NCI-H2081 treated with DMSO at 0.1 percent for 48 hours (cell line): ENCODE measurements at regions not wholly inside any gene's neighbourhood (a gene's known extent, or its start where the extent isn't known, plus 50 kb on each side); places are given as distances from the start of the nearest gene placed in this dataset.

Source experiments
- DNase-seq: peaks from one replicate; lab custom pipeline; 2025; lab: John Stamatoyannopoulos, UW

- no peak for DNase-seq
Measured at GRCh38 chr4:152235718-152236117, 300.2 kb downstream of the FBXW7 start.

GRCh38 chr4:152234571-152234970 lies 301.3 kb downstream of the FBXW7 start:
- DNase-seq = no peak

GRCh38 chr4:152232271-152232670 lies 303.6 kb downstream of the FBXW7 start:
- no peak for DNase-seq

DNA sequence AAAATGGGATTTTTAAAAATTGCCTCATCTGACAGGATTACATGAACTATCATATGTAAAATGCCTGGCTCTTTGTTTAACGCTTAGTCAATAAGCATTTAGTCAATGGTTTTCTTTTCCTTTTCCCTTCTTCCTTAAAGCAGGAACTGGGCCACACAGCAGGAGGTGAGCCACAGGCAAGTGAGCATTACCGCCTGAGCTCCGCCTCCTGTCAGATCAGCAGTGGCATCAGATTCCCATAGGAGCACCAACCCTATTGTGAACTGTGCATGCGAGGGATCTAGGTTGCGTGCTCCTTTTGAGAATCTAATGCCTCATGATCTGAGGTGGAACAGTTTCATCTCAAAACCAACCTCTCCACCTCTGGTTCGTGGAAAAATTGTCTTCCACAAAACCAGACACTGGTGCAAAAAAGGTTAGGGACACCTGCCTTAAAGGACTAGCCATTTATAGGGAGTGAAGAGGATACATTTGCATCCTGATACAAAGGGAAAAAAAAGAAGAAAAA lies 306.1 kb downstream of the FBXW7 start:
- DNase-seq = no peak

DNA sequence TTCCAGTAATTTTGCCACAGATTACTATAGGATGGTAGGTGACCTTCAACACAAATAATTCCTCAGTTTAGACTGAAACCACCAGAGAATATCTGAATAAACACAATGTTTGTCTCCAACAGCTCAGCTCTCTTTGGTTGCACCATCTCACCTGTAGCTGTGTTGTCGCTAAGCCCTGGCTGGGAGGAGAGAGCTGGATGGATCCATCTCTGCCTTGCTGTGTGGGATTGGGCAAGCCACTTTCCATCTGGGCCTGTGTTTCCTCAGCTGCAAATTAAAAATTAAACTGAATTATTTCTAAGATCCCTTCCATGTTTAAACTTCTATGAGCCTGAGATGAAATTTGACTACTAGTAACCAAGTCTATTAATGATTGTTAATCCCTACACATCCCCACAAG lies 310.2 kb downstream of the FBXW7 start:
- no peak for DNase-seq

- DNase-seq = no peak
Measured at GRCh38 chr4:152224721-152225420, 311.0 kb downstream of the FBXW7 start.

- DNase-seq = no peak
Measured at GRCh38 chr4:152224223-152224622, 311.7 kb downstream of the FBXW7 start.

DNA sequence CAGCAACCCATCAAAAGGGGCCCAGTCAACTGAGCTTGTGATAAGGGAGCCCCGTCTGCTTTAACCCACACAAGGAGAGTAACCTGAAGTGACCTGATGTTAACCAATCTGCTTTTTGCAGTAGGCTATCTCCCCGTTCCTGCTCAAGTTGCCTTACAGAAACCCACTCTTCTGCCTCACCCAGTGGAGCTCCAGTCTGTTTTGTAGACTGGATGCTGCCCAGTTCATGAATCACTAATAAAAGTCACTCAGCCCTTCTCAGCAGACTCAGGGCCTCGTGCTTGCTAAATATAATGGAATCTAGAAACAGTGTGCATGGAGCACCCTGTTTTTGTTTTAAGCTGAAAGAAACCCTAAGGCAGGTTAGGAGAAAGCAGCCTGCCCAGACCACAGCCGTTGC lies 312.3 kb downstream of the FBXW7 start:
- DNase-seq = no peak

DNA sequence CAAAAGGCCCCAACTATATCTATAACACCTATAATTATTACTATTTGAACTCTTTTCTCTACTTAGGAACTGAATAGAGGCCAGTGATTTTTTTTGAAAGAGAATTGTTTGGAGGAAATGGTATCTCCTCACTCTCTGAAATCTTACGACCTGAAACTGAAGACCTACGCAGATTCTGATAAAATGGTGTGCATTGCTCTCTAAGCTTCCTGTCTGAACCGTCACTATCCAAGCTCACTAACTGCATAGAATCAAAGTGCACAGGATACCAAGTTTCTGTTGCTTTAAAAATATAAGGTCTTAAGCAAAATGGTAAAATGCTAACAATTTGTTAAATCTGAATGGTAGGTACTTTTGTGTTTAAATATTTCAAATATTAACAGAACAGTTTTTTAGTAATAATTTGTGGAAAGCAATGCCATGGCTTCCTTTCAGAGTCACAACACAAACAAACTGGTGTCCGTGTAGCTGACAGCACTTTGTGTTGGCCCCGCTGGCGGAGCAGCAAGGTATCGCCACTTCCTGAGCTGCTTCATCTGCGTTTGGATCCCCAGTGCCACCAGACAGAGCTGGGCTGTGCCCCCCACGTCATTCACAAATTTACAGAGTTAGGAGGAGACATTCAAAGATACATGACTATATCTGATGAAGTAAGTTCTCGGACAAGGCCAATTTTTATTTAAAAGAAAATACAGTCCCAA lies 313.9 kb downstream of the FBXW7 start:
- DNase-seq = no peak

DNA sequence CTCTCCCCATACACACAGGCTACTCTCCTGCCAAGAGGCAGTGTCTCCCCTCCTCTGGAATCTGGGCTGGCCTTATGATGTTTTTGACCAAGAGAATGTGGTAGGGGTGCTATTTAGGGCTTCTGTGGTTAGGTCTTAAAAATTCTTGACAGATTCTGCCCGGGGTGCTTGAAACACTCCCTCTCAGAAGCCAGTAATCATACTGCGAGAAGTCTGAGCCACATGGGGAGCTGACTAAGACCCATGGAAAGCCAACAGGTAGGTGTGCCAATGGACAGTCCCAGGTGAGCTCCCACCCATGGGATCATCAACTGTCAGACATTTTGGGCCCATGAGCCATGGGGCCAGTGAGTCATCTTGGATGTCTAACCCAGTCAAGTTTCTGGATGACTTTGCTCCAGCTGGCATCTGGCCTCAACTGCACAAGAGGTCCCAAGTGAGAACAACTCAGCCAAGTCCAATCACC lies 315.7 kb downstream of the FBXW7 start:
- DNase-seq = no peak

DNA sequence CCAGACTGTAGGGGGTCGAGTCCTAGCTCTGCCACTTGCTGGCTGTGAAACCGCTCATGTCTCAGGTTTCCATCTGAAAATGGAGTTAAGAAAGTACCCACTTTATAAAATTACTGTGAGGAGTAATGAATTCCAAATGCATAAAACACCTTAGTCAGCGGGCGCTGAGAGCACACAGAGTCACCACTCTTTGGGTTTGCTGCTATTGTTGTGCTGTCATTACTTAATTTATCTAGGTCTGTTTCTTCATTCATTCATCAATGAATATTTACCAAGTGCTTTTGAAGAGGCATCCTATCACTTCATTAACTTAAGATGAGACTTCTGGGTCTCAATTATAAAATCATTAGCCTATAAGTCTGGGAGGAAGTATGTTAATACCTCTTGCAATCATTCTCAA lies 317.3 kb downstream of the FBXW7 start:
- no peak for DNase-seq

DNA sequence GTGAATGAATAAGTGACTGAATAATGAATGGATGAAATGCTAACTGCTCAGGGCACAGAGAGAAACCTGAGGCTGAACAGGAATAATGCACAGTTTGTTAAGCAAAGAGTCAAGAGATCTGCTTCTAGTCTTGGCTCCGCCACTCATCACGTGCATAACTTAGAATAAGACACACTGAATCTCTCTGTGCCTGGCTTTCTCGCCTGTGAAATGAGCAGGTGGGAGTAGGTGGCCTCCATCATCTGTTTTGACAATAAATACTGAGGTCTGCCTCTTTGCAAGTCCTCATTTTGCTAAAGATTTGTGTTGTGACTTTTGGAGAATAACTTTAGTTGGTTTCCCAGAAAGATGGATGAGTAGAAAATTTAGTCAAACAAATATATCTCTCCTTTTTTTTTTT lies 318.0 kb downstream of the FBXW7 start:
- DNase-seq = no peak

DNA sequence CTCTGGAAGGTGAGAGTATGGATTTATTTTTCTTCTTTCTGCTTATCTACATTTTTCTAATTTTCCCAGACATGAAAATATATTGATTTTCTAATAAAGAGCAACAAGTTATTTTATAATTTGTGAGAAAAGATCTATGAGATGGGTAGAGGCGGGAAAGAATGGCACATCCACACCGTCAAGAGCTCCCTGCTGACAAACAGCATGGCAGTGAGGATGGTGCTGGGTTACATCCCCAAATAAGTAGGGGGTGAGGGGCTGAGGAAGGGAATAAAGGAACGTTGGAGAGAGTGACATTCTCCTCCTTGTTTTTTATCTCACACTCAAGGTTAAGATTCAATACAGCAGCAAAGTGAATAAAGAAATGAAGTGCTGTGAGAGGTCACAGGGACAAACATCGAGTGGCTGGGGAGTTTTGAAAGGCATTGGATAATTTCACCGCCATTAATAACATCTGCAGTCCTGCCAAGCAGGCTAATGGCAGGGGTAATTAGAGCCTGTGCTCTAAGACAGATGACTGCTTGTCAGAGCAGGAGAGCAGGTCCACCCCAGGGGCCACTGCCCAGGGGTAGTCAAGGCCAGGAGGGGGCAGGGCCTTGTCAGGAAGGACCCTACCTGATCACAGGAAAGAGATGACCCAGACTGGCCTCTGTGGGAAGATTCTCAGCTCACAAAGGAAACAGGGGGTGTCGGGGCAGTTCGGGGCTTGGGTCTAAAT lies 323.8 kb downstream of the FBXW7 start:
- DNase-seq = no peak

GRCh38 chr4:152209772-152210493 lies 326.0 kb downstream of the FBXW7 start:
- DNase-seq = no peak

GRCh38 chr4:152207378-152207720 lies 328.5 kb downstream of the FBXW7 start:
- no peak for DNase-seq

- DNase-seq = no peak
Measured at GRCh38 chr4:152206646-152207377, 329.1 kb downstream of the FBXW7 start.

DNA sequence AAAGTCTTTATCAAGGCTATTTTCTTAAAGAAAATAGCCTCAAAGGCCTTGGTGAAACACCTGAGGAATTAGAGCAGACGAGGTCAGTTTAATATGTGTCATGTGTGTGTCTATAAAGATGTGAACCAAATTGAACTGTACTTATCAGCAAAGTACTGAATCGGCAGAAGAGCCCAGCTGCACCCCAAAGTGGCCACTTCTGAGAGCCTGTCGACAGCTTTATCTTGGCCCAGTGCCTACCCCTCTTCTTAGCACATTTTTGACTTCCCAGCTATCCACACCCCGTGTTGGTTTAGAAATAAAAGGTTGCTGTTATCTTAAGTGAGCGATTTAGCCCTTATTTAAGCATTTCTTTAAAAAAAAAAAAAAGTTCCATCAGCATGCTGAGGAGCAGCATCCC lies 329.7 kb downstream of the FBXW7 start:
- no peak for DNase-seq

- no peak for DNase-seq
Measured at GRCh38 chr4:152202415-152202814, 333.5 kb downstream of the FBXW7 start.

DNA sequence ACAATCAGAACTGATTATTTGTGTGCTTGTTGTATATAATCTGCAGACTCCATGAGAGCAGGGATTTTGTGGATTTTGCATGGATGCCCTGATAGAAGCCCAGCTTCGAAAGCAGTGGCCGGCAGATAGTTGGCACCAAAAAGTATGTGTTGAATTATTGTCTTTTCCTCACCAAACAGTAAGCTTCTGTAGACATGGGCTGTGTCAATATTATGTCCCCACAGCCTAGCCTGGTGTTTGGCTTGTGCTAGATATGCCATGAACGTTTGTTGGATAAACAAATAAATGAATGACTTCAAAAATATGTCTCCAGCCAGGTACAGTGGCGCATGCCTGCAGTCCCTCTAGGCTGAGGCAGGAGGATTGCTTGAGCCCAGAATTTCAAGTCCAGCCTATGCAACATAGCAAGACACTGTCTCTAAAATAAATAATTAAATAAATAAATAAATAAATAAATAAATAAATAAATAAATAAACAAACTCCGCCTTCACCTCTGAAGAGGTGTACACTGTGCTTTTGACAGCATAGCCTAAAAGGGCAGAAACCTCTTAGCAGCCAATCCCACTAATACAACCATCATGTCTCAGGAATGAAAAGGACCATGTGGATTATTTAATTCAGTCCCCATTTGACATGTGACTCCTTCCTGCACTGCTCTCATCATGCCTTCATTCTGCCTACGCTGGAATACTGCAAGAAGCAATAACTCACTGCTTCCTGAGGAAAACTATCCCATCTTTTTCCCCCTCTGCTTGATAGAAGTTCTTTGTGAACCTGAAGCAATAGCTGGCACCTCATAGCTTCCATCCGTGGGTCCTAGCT lies 335.2 kb downstream of the FBXW7 start:
- DNase-seq = no peak

- DNase-seq = no peak
Measured at GRCh38 chr4:152197211-152197610, 338.7 kb downstream of the FBXW7 start.

- no peak for DNase-seq
Measured at GRCh38 chr4:152195888-152196287, 340.0 kb downstream of the FBXW7 start.
